ENCODE measurements at regions not wholly inside any gene's neighbourhood (a gene's known extent, or its start where the extent isn't known, plus 50 kb on each side); places are given as distances from the start of the nearest gene placed in this dataset.
"Not testable (repeated sequence)": the region's sequence is repeated elsewhere in the genome, so short reads cannot be mapped to it uniquely, and the experiment has no call there.

GRCh38 chrX:786441-786881, 155.9 kb downstream of the SHOX start:
- DNase-seq = no peak

DNA sequence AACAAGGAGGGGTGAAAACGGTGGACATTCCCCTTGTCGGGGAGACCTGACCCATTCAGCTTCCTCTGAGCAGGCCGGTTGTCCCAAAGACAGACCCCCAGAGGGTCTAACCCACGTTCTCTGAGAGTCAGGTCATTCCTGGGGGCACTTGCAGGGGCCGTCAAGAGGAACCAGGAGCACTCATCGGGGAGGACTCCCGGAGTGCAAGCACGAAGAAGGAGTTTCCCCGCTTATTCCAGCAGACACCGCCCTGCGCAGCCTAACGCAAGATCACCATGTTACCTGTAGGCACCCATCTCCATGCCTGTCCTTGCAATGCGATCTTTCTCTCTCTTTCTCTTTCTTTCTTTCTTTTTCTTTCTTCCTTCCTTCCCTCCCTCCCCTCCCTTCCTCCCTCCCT, 154.2 kb downstream of the SHOX start:
- DNase-seq = no peak

DNA sequence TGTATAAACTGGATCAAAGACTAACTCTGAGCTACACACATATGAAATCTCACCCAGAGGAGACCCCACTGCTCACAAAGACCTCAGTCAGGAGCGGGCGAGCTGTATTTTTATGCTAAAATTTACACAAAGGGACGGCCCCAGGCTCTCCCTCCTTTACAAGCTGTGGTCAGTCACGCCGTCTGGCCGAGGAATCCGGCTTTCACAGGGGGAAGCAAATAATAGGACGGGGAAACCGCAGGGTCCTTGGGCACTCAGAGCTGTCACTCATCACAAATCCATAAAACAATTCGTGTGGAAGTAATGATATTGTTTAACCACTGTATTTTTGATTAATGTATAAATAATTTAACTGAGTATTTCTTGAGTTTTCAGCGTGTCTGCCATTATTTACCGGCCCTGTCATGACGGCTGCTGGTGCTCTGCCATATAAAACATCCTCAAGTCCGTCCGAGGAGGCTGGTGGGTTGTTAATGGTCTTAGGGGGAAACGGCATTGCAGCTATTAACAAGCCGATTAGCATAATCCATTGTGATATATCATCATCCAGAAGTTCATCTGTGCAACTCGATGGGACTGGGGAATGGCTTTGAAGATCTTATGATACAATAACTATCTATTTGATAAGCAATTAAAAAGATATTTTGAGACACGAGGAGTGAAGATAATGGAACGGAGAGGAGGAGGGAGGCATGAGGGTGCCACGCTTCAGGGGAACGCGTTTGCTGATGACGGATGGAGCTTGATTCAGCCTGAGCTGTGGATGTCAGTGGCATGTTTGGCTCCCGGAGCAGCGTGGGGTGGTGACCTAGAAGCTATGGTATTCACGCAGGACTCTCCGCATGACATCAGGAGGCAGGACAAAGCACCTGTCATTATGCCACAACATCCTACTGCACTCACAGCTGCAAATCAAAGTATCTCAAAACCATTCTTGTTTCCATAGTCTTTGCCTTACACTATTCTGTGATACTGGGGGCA, 150.9 kb downstream of the SHOX start:
- no peak for DNase-seq

DNA sequence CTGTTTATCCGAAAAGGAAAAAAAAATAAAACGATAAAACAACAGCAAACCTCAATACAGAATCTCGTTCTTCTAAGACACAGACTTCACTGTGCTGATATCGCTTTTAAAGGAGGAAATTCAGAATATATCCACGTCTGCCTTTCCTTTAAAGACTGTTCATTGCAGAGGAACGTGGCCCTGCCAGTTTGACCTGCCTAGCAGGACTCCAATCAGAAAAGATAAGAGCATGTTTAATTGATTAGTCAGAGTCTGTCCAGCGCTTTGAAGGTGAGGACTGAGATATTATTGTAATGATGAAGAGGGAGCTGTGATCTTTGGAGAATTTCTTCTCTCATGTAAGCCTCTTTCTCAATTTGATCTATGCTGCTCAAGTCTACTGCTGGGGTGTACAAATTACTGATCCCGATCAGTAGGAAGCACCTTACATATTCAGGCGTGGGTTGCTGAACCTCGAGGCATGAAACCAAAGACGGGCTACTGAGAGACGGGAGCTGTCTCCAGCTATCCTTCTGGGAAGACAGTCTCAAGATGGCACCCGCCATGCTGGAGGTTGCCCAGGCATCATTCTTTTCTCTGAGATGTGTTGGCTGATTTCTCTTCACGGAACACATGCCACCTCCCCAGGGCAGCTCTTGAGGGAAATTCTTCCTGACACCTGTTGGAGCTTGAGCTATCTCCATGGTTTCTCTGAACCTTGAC, 146.1 kb downstream of the SHOX start:
- DNase-seq = no peak

- no peak for DNase-seq
Measured at GRCh38 chrX:776061-776460, 145.5 kb downstream of the SHOX start.

GRCh38 chrX:774536-774935, 143.9 kb downstream of the SHOX start:
- DNase-seq = no peak

DNA sequence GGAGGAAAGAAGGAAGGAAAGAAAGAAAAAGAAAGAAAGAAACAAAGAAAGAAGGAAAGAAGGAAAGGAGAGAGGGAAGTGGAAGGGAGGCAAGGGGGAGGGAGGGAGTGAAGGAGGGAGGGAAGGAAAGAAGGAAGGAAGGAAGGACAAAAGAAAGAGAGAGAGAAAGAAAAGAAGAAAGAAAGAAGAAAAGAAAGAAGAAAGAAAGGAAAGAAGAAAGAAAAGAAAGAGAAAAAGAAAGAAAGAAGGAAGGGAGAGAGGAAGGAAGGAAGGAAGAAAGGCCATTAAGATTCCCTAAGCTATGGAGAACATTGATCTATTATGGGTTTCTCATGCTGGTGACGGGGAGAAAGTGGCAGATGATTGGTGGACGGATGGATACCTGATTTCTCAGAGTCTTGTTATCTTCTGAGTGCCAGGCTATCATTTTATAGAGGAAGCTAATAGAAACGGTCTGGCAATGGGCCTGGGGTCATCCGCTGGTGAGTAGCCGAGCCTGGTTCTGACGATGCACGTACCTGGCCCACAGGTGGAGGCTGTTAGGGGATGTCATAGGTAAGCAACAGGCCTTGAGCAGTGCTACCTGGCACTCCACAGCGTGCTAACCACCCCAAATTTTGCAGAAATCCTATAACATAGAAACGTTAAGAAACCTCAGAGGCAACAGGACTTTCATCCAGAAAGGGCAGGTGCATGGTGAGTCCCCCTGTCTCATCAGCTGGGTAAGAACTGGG, 142.9 kb downstream of the SHOX start:
- no peak for DNase-seq

GRCh38 chrX:771536-771935, 140.9 kb downstream of the SHOX start:
- DNase-seq = no peak

DNA sequence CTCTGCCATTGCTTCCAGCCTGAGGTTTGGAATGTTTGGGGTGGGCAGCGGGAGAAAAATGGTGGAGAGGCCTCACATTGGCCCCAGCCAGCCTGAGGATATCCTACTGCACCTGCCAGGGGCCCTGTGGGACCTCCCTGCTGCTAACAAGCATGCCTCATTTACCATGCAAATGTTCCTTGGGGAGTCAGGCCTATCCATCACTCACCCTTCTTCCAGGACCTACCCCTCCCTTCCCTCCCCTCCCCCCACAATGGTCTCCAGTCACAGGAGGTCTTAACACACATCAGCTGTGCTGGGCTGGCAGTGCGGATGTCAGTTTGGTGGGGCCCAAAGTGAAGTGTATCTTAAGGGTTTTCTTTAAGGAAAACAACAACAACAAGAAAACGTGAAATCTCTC, 139.2 kb downstream of the SHOX start:
- no peak for DNase-seq

DNA sequence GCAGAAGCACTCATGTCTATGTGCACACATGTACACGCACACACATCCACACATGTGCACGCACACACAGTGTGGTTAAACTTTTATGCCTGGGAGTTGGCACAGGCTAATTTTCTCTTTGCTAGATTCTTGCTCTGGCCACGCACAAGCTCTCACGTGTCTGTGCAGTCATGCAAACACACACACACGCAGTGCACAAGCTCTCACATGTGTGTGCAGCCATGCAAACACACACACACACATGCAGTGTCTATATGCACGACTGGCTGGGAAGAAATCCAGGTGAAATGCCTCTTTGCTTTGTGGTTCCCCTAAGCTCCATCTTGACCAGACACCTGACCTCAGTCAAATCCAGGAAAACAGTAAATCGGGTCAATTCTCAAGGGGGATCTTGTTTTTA, 138.0 kb downstream of the SHOX start:
- DNase-seq = no peak

DNA sequence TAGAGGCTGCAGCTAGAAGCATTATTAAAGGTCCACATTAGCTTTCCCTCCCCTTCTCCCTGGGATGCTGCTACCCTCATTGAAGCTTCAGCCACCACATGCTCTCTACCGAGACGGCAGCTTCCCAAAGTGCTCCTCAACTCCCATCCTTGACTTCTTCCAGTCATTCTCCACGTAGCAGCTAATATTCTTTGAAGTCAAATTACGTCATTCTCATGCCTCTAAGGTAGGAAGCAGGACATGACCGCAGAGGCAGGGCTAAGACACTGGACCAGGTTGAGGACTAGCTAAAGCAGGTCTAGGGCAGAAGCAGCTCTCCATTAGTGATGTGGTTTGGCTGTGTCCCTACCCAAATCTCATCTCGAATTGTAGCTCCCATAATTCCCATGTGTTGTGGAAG, 128.3 kb downstream of the SHOX start:
- DNase-seq = no peak

GRCh38 chrX:750812-751211, 120.2 kb downstream of the SHOX start:
- DNase-seq = no peak

GRCh38 chrX:750263-750662, 119.7 kb downstream of the SHOX start:
- DNase-seq = no peak

DNA sequence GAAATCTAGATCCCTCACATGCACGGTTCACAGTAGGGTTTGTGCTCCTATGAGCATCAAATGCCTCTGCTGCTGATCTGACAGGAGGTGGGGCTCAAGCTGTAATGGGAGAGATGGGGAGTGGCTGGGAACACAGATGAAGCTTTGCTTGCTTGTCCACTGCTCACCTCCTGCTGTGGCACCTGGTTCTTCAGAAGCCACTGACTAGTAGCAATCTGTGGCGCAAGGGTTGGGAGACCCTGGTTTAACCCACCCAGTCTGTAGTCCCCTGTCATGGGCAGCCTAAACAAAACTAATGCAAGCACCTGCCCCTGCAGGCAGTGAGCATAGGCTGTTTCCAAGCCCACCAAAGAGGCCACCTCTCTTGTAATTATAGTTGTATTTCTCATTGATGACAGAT, 116.6 kb downstream of the SHOX start:
- DNase-seq = no peak

DNA sequence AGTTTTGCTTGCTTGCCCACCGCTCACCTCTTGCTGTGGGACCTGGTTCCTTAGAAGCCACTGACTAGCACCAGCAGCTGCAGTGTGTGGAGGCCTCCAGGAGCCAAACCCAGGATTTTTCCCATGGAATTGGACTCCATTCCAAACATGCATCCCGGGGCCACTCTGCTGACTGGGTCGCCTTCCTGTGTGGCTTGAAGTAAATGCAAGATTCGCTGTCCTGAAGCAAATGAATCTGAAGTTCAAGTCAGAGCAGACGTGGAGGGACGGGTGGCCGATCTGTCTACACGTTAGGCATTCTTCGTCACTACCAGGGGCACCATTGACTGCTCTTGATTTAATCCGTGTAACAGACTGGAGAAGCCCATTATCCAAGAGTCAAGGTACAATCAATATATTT, 109.0 kb downstream of the SHOX start:
- no peak for DNase-seq

DNA sequence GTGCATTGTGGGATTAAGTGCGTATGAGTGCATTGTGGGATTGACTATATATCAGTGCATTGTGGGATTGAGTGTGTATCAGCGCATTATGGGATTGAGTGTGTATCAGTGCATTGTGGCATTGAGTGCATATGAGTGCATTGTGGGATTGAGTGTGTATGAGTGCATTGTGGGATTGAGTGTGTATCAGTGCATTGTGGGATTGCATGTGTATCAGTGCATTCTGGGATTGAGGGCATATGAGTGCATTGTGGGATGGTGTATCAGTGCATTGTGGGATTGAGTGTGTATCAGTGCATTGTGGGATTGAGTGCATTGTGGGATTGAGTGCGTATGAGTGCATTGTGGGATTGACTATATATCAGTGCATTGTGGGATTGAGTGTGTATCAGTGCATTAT, 106.4 kb downstream of the SHOX start:
- not testable (repeated sequence) for DNase-seq

DNA sequence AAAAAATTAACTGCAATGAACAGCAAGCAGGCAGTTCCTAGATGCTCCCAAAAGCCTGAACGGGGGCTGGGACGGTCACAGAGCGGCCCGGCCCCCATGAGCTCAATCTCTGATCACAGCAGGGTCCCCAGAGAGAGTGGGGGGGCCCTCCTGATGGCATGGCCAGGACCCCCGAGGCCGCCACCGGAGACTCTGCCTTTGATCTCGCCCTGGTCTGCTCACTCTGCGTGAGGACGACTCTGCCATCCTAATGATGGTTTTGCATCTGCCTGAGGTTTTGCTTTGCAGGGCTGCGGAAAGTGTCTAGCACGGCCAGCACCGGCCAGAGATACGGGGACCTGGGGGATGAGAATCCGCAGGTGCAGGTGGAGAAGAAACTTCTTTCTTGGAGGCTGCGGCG, 103.8 kb downstream of the SHOX start:
- DNase-seq = no peak

DNA sequence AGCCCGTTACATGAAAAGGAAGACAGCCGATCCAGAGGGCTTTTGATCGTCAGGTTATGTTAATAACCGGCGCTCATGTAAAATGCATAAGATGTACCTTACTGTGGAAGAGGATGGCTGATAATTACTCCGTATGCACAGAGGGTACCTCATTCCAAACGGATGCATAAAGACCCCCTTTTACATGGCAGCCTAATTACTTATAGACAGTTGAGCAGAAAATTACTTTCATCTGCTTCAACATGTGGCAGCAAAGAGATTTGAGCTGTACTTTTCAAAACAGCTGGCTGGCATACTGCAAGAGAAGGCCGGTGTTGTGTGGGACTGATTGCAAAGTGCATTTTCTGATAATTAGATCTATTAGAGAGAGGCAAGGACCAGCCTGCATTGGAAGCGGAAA, 103.4 kb downstream of the SHOX start:
- DNase-seq = no peak

DNA sequence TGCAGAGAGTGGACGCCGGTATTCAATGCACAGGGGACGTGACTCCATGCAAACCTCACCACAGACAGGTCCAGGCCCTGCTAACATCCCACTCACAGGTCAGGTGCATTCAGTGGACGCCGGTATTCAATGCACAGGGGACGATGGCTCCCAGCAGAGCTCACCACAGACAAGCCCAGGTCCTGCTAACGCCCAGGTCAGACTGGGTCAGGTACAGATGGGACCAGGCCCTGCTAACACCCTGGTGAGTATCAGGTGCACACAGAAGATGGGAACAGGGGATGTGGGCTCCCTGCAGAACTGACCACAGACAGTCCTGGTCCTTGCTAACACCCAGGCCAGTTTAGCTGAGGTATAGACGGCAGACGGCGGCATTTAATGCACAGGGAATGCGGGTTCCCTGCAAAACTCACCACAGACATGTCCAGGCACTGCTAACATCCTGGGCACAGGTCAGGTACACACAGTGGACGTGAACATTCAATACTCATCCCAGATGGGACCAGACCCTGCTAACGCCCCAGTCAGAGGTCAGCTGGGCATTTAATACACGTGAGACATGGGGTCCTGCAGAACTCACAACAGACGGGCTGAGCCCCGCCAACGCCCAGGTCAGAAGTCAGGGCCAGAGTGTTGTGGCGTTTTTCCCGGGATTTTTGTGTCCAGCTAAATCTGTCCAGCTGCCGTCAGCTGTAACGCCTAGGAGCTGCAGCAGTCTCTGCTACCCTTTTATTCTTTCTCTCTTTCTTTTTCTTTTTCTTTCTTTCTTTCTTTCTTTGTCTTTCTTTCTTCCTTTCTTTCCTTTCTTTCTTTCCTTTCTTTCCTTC, 99.2 kb downstream of the SHOX start:
- DNase-seq = no peak

DNA sequence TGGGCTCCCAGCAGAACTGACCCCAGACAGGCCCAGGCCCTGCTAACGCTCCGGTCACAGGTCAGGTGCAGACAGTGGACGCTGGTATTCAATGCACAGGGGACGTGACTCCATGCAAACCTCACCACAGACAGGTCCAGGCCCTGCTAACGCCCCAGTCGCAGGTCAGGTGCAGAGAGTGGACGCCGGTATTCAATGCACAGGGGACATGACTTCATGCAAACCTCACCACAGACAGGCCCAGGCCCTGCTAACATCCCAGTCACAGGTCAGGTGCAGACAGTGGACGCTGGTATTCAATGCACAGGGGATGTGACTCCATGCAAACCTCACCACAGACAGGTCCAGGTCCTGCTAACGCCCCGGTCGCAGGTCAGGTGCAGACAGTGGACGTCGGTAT, 98.5 kb downstream of the SHOX start:
- DNase-seq = not testable (repeated sequence)

DNA sequence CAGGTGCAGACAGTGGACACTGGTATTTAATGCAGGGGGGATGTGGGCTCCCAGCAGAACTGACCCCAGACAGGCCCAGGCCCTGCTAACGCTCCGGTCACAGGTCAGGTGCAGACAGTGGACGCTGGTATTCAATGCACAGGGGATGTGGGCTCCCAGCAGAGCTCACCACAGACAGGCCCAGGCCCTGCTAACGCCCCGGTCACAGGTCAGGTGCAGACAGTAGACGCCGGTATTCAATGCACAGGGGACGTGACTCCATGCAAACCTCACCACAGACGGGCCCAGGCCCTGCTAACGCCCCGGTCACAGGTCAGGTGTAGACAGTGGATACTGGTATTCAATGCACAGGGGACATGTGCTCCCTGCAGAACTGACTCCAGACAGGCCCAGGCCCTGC, 98.0 kb downstream of the SHOX start:
- DNase-seq = not testable (repeated sequence)

Data from MV-4-11 (cell line).